ENCODE measurements at regions not wholly inside any gene's neighbourhood (a gene's known extent, or its start where the extent isn't known, plus 50 kb on each side); places are given as distances from the start of the nearest gene placed in this dataset.
A peak's percentile ranks its signal among the peaks of the same experiment; 100 is the strongest.

DNA sequence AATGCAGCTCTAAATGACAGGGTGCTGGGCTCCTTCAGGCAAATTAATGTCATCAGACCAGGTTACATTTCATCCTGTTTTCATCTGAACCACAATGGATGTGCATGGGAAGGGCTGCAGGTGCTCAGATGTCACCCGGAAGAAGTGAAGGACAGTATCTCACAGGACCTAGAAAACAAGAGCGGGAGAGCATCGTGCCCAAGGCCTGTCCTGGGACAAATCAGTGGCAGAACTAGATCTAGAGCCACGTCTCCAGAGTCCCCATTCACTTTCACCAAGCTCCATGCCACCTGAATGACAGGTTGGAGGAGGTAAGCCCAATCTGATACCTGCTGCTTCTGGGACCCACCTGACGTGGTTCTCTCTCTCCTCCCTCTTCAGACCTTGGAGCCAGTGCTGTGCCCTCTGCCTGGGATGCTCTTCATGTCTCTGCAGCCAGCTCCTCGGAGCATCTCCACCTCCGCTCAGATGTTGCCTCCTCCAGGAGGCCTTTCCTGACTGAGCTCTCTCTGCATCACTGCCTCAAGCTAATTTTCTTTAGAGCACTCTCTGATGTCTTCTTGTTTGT is 77.3 kb downstream of the CPN2 start:
- H3K9me3 Mint-ChIP-seq (ENCODE audit: unreplicated experiment) = no peaks in the 10 kb centered on the region
- H3K27me3 Mint-ChIP-seq (ENCODE audit: unreplicated experiment) = peaks cover 2% of the 10 kb centered on the region
- no peak overlapping the region for H3K4me3 Mint-ChIP-seq (ENCODE audit: unreplicated experiment)
- TF ChIP-seq, protein P1, sequence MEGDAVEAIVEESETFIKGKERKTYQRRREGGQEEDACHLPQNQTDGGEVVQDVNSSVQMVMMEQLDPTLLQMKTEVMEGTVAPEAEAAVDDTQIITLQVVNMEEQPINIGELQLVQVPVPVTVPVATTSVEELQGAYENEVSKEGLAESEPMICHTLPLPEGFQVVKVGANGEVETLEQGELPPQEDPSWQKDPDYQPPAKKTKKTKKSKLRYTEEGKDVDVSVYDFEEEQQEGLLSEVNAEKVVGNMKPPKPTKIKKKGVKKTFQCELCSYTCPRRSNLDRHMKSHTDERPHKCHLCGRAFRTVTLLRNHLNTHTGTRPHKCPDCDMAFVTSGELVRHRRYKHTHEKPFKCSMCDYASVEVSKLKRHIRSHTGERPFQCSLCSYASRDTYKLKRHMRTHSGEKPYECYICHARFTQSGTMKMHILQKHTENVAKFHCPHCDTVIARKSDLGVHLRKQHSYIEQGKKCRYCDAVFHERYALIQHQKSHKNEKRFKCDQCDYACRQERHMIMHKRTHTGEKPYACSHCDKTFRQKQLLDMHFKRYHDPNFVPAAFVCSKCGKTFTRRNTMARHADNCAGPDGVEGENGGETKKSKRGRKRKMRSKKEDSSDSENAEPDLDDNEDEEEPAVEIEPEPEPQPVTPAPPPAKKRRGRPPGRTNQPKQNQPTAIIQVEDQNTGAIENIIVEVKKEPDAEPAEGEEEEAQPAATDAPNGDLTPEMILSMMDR (IDR thresholded peaks at IDR 0.05) = no peak
- H3K27ac Mint-ChIP-seq (ENCODE audit: unreplicated experiment) = no peak overlapping the region
- H3K36me3 Mint-ChIP-seq (ENCODE audit: unreplicated experiment) = no peaks in the 10 kb centered on the region
- H3K4me1 Mint-ChIP-seq (ENCODE audit: unreplicated experiment) = peaks cover 74% of the 10 kb centered on the region
- DNase-seq (ENCODE audit: extremely low spot score, unreplicated experiment) = no peak

DNA sequence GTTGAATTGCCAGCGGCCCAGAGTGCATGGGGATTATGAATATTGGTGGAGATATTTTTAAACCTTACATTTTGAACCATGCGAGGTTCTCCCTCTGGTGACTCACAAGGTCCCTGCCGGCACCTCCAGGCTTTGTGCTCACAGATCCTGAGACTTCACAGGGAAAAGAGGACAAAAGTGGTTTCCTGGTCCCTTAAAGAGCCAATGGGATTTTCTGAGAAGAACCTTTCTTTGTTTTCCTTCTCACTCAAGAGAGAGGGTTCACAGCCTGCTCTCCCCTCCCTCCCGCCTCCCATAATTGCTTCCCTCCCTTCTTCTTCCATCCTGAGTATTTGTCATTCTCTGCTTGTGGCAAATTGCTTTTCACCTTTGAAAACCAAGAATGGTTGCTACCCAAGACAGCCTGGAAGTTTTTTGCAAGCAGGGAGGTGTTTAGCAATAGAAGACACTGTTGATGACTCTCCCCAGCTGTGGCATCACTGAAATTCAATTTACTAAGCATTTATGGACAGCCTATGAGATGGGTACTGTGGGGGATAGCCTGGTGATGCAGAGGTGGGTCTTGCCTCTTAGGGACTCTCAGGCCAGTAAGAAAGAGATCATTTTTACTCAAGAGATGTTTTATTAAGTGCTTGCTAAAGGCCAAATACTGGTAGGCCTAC is 76.6 kb downstream of the CPN2 start:
- no peak for DNase-seq (ENCODE audit: extremely low spot score, unreplicated experiment)
- peaks cover 74% of the 10 kb centered on the region for H3K4me1 Mint-ChIP-seq (ENCODE audit: unreplicated experiment)
- peaks cover 2% of the 10 kb centered on the region for H3K27me3 Mint-ChIP-seq (ENCODE audit: unreplicated experiment)
- no peaks in the 10 kb centered on the region for H3K9me3 Mint-ChIP-seq (ENCODE audit: unreplicated experiment)
- H3K27ac Mint-ChIP-seq (ENCODE audit: unreplicated experiment) = no peak overlapping the region
- no peak overlapping the region for H3K4me3 Mint-ChIP-seq (ENCODE audit: unreplicated experiment)
- no peaks in the 10 kb centered on the region for H3K36me3 Mint-ChIP-seq (ENCODE audit: unreplicated experiment)
- TF ChIP-seq, protein P1 (IDR thresholded peaks at IDR 0.05) = no peak

DNA sequence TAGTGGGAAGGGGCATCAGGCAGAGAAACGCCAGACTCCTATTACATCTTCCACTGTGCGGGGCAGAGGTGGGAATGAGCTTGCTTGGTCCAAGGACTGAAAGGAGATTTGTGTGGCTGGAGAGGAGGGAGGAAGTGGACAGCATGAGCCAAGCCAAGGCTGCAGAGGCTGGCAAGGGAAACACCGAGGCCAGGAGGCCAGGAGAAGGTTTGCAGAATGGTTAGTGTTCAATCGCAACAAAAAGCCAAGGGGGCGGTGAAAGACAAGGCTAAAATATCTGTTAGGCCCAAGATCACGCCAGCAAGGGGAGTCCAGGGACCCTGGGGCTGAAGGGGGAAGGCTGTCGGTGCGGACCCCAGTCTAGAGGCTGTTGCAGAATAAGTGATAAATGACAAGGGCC is 75.8 kb downstream of the CPN2 start:
- Mint-ChIP-seq H3K27ac (ENCODE audit: unreplicated experiment) (peak overlapping the region; percentile 29), H3K27me3 (ENCODE audit: unreplicated experiment) (peaks cover 7% of the 10 kb centered on the region), H3K4me3 (ENCODE audit: unreplicated experiment) (no peak overlapping the region), H3K9me3 (ENCODE audit: unreplicated experiment) (no peaks in the 10 kb centered on the region), H3K36me3 (ENCODE audit: unreplicated experiment) (no peaks in the 10 kb centered on the region), H3K4me1 (ENCODE audit: unreplicated experiment) (peaks cover 69% of the 10 kb centered on the region)
- TF ChIP-seq, protein P1 (IDR thresholded peaks at IDR 0.05) = no peak
- DNase-seq (ENCODE audit: extremely low spot score, unreplicated experiment) = no peak

DNA sequence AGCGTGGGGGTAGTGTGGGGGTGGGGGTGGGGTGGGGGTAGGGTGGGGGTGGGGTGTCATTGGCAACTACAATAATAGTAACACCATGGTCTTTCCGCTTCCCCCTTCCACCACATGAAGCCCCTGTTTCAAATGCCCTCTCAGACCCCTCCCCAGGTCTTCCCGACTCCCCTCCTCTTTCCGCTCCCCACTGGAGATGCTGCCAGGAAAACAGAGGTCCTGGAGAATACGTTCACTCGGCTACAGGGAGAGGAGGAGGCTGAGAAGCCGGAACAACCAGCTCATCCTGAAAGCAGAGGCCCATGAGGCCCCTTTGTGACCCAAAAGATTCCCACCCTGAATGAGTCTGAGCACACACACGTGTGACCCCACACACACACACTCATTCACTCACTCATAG is 75.4 kb downstream of the CPN2 start:
- no peak overlapping the region for H3K4me3 Mint-ChIP-seq (ENCODE audit: unreplicated experiment)
- peaks cover 11% of the 10 kb centered on the region for H3K27me3 Mint-ChIP-seq (ENCODE audit: unreplicated experiment)
- DNase-seq (ENCODE audit: extremely low spot score, unreplicated experiment) = no peak
- H3K27ac Mint-ChIP-seq (ENCODE audit: unreplicated experiment) = no peak overlapping the region
- TF ChIP-seq, protein P1 (IDR thresholded peaks at IDR 0.05) = no peak
- H3K9me3 Mint-ChIP-seq (ENCODE audit: unreplicated experiment) = no peaks in the 10 kb centered on the region
- H3K4me1 Mint-ChIP-seq (ENCODE audit: unreplicated experiment) = peaks cover 65% of the 10 kb centered on the region
- no peaks in the 10 kb centered on the region for H3K36me3 Mint-ChIP-seq (ENCODE audit: unreplicated experiment)

DNA sequence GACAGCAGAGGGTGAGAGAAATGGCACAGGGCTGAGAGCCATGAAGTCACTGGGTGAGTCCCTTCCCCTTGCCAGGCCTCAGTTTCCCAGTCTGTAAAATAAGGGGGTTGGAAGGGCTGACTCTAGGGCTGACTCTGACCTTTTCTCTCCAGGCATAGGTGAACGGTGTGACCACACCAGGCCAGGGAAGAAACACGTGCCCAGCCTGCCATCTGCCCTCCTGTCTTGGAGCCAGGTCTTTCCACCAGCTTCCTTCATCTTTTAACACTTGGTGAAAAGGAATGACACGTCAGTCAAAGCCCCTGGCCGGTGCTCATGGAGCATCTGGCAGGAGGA is 74.4 kb downstream of the CPN2 start:
- peaks cover 19% of the 10 kb centered on the region for H3K27me3 Mint-ChIP-seq (ENCODE audit: unreplicated experiment)
- DNase-seq (ENCODE audit: extremely low spot score, unreplicated experiment) = no peak
- TF ChIP-seq, protein P1 (IDR thresholded peaks at IDR 0.05) = no peak
- H3K4me1 Mint-ChIP-seq (ENCODE audit: unreplicated experiment) = peaks cover 55% of the 10 kb centered on the region
- H3K4me3 Mint-ChIP-seq (ENCODE audit: unreplicated experiment) = no peak overlapping the region
- no peaks in the 10 kb centered on the region for H3K9me3 Mint-ChIP-seq (ENCODE audit: unreplicated experiment)
- H3K36me3 Mint-ChIP-seq (ENCODE audit: unreplicated experiment) = no peaks in the 10 kb centered on the region
- H3K27ac Mint-ChIP-seq (ENCODE audit: unreplicated experiment) = no peak overlapping the region

All from osteocyte (in vitro differentiated cells).